Right atrium auricular region (tissue), 2 donors: ENCODE measurements at regions not wholly inside any gene's neighbourhood (a gene's known extent, or its start where the extent isn't known, plus 50 kb on each side); places are given as distances from the start of the nearest gene placed in this dataset.

Experiments
- DNase-seq: peaks from one replicate; pipeline ENCODE4 v3.0.0-alpha.2; 2019; ENCODE audit warnings: low spot score
- H3K27ac ChIP-seq, 2 donors: fragments of 200-600 bp; sonication (generic); 1 replicate in 1 of 2; 2 replicates in 1 of 2; pipeline ENCODE4 v1.5.1; 2016 to 2019
- H3K27me3 ChIP-seq, 2 donors: fragments of 200-600 bp; sonication (generic); one replicate each; pipeline versions ENCODE4 v1.5.1 to v1.6.0; 2017 to 2019
- H3K36me3 ChIP-seq: fragments of 200-600 bp; sonication (generic); one replicate; pipeline ENCODE4 v1.5.1; 2016
- H3K4me1 ChIP-seq, 2 donors: fragments of 200-600 bp; sonication (generic); one replicate each; pipeline versions ENCODE4 v1.5.1 to v1.6.0; 2017 to 2019
- H3K4me3 ChIP-seq, 2 donors: fragments of 200-600 bp; sonication (generic); 1 replicate in 1 of 2; 2 replicates in 1 of 2; pipeline ENCODE4 v1.5.1; 2017 to 2019; ENCODE audit warnings: mild to moderate bottlenecking in 1 of 2, moderate library complexity in 1 of 2
- H3K9me3 ChIP-seq, 2 donors: fragments of 200-600 bp; sonication (generic); one replicate each; pipeline ENCODE4 v1.5.1; 2019
- CTCF ChIP-seq, 2 donors: fragments of 200-600 bp; sonication (generic); IDR thresholded peaks; one replicate each; pipeline ENCODE4 v1.5.1; 2019; ENCODE audit warnings: antibody characterized with exemption in 2 of 2

DNA sequence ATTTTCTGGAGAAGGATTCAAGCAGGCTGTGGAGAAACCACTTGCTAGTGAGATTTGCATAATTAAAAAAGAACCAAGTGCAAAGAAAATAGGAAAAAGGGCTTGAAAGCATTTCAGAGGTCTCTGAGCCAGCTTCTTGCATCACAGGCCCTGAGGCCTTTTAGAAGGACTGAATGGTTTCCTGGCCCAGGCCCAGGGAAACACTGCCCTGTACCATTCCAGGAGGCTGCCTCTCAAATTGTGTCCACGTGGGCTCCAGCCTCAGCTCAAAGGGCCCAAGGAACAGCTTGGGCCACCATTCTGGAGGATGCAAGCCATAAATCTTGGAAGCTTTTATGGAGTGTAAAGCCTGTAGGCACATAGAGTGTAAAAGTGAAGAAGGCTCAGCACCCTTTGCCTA is 523.3 kb upstream of the VRK2 start:
- DNase-seq, result no peak
- H3K4me1 ChIP-seq, result no peaks in the 10 kb centered on the region
- TF ChIP-seq CTCF (IDR thresholded peaks at IDR 0.05), result no peak
- no peak overlapping the region for H3K27ac ChIP-seq
- no peak overlapping the region for H3K4me3 ChIP-seq
- H3K27me3 ChIP-seq, result no peaks in the 10 kb centered on the region
- no peaks in the 10 kb centered on the region for H3K36me3 ChIP-seq
- H3K9me3 ChIP-seq, result no peaks in the 10 kb centered on the region

DNA sequence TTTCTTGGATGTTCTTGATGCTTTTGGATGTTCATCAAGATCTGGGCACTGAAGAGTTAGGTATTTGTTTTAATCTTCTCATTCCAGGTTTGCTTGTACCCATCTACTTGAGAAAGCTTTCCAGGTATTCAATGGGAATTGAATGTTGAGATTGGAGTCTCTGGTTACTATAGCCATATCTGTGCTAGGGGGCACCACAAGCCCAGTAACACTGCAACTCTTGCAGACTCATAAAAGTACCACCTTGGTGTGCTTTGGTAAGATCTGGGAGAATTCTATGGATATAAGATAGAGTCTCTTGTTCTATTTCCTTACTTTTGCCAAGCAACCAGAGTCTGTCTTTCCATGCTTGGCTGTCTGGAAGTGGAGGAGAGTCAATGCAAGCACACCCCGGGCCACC is 518.9 kb upstream of the VRK2 start:
- H3K9me3 ChIP-seq, result no peaks in the 10 kb centered on the region
- TF ChIP-seq CTCF (IDR thresholded peaks at IDR 0.05), result no peak
- no peak for DNase-seq
- no peaks in the 10 kb centered on the region for H3K36me3 ChIP-seq
- no peaks in the 10 kb centered on the region for H3K27me3 ChIP-seq
- no peak overlapping the region for H3K4me3 ChIP-seq
- no peaks in the 10 kb centered on the region for H3K4me1 ChIP-seq
- H3K27ac ChIP-seq, result no peak overlapping the region

DNA sequence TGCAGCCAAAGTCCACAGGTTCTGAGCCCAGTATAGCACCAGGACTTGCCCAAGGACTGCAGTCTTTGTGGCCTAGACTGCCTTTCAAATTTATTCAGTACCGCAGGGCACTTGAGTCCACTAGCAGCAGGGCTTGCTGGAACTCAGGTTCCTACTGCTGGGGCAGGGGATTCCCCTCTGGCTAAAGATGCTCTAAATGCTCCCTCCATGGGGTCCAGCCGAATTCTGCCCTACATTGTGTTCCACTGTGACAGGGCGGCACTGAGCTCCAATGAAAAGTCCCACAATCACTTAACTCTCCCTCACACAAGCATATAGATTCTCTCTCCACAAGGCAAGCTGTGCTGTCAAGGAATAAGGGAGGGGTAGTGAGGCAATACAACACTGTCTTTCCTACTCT is 518.1 kb upstream of the VRK2 start:
- Histone ChIP-seq H3K27me3 (no peaks in the 10 kb centered on the region), H3K27ac (no peak overlapping the region), H3K9me3 (no peaks in the 10 kb centered on the region), H3K4me3 (no peak overlapping the region), H3K4me1 (no peaks in the 10 kb centered on the region), H3K36me3 (no peaks in the 10 kb centered on the region)
- no peak for TF ChIP-seq CTCF (IDR thresholded peaks at IDR 0.05)
- DNase-seq, result no peak

DNA sequence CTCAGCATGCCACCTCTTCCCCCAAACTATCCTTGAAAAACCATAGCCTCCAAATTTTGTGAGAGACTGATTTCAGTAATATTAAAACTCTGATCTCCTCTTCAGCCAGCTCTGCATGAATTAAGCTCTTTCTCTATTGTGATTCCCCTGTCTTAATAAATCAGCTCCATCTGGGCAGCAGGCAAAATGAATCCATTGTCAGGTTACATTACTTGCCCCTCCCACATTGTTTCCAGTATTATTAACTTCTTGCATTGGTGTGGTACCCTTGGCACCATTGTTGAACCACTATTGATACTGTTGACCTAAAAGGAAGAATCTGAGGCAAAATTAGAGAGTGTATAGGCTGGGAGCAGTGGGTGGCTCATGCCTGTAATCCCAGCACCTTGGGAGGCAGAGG is 512.2 kb upstream of the VRK2 start:
- no peaks in the 10 kb centered on the region for H3K9me3 ChIP-seq
- H3K4me3 ChIP-seq, result no peak overlapping the region

GRCh38 chr2:57536535-57537231 is 509.9 kb upstream of the VRK2 start:
- Histone ChIP-seq H3K27me3 (no peaks in the 10 kb centered on the region), H3K9me3 (no peaks in the 10 kb centered on the region), H3K36me3 (no peaks in the 10 kb centered on the region), H3K27ac (no peak overlapping the region), H3K4me1 (no peaks in the 10 kb centered on the region), H3K4me3 (no peak overlapping the region)
- no peak for DNase-seq
- no peak for TF ChIP-seq CTCF (IDR thresholded peaks at IDR 0.05)

More for the DNA sequence above, 512.2 kb upstream of the VRK2 start:
- no peaks in the 10 kb centered on the region for H3K27me3 ChIP-seq
- no peaks in the 10 kb centered on the region for H3K36me3 ChIP-seq
- H3K4me1 ChIP-seq, result no peaks in the 10 kb centered on the region
- no peak for TF ChIP-seq CTCF (IDR thresholded peaks at IDR 0.05)
- no peak for DNase-seq
- H3K27ac ChIP-seq, result no peak overlapping the region

DNA sequence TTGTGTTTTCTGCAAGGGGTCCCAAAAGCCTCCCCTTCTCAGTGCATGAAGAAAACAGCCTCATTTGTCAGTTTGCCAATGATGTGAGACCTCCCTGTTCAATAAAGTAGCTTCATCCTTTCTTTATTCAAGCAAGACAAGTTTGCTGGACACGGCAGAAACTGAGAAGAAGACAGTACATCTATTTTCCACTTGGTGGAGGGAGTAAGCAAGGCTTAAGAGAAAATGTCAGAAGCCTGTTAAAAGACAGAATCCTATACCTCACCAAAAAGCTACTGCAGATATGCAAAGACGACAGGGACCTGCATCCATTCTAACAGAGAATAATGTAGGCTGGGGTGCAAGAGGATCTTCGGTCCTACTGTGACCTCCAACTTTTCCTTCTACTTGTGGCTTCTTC is 506.8 kb upstream of the VRK2 start:
- Histone ChIP-seq H3K4me1 (no peaks in the 10 kb centered on the region), H3K9me3 (no peaks in the 10 kb centered on the region), H3K27me3 (no peaks in the 10 kb centered on the region), H3K27ac (no peak overlapping the region), H3K36me3 (no peaks in the 10 kb centered on the region), H3K4me3 (no peak overlapping the region)
- DNase-seq, result no peak
- TF ChIP-seq CTCF (IDR thresholded peaks at IDR 0.05), result no peak
